ACC112 (cell line): ENCODE measurements at regions not wholly inside any gene's neighbourhood (a gene's known extent, or its start where the extent isn't known, plus 50 kb on each side); places are given as distances from the start of the nearest gene placed in this dataset.

Experiments used
- H2AFZ ChIP-seq: fragments of 200-600 bp; sonication (generic); one replicate; pipeline ENCODE4 v1.6.0; 2017; ENCODE audit warnings: antibody characterized with exemption, low read length; ENCODE audit not compliant: unreplicated experiment
- H3K27ac ChIP-seq: fragments of 200-600 bp; sonication (generic); 2 replicates; pipeline ENCODE4 v1.5.1; 2014; ENCODE audit warnings: low read depth, mild to moderate bottlenecking, antibody characterized with exemption, low read length, moderate library complexity
- H3K27me3 ChIP-seq: fragments of 200-600 bp; sonication (generic); 2 replicates; pipeline ENCODE4 v1.6.1; 2014; ENCODE audit warnings: mild to moderate bottlenecking, antibody characterized with exemption, low read length, moderate library complexity, mixed read lengths; ENCODE audit not compliant: insufficient read depth
- H3K36me3 ChIP-seq: fragments of 200-600 bp; sonication (generic); 2 replicates; pipeline ENCODE4 v1.6.1; 2016; ENCODE audit warnings: mild to moderate bottlenecking, antibody characterized with exemption, low read length, moderate library complexity, mixed read lengths; ENCODE audit not compliant: insufficient read depth
- H3K4me1 ChIP-seq: fragments of 200-600 bp; sonication (generic); one replicate; pipeline ENCODE4 v1.6.1; 2016; ENCODE audit warnings: low read length, mixed read lengths; ENCODE audit not compliant: insufficient read depth, unreplicated experiment, control insufficient read depth
- H3K4me3 ChIP-seq: fragments of 200-600 bp; sonication (generic); 2 replicates; pipeline ENCODE4 v1.5.1; 2014; ENCODE audit warnings: mild to moderate bottlenecking, low read depth, low read length
- H3K79me2 ChIP-seq: fragments of 200-600 bp; sonication (generic); one replicate; pipeline ENCODE4 v1.6.0; 2016; ENCODE audit warnings: low read length; ENCODE audit not compliant: control insufficient read depth, unreplicated experiment, insufficient read depth

DNA sequence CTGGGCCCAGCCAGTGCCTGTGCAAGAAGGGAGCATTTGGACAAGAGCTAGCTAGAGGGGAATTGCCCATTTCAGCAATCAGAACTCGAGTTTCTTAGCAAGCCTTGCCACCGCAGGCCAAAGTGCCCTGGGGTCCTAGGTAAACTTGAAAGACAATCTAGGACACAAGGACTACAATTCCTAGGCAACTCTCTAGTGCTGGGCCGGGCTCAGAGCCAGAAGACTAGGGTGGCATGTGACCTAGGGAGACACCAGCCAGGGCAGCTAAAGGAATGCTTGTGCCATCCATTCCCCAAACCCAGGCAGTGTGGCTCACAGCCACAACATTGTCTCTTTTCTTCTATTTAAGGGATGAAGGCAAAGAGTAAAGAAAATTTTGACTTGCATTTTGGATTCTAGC, 205.0 kb downstream of the BMP4 start:
- Histone ChIP-seq H2AFZ (no peak overlapping the region), H3K27me3 (no peaks in the 10 kb centered on the region), H3K79me2 (no peaks in the 10 kb centered on the region), H3K27ac (no peak overlapping the region), H3K4me1 (no peaks in the 10 kb centered on the region), H3K4me3 (no peak overlapping the region), H3K36me3 (no peaks in the 10 kb centered on the region)

DNA sequence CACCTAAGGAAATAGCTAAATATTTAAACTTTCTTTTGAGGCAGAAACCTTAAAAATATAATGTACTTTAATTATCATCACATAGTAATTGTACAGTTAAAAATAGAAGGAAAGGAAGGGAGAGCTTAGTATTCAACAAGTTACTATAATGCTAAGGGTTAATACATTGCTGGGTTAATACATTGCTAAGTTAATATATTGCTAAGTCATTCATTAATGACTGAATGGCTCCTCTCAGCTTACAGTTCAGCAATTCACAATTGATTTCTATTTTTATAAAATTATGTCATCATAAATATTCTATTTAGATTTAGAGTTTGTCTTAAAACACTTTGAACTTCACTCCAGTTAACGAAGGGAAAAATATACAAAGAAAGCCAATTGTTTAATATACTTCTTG, 207.9 kb downstream of the BMP4 start:
- Histone ChIP-seq H3K27me3 (0 out of 2 replicates have a peak, but pooled peaks cover 7% of the 10 kb centered on the region), H3K4me1 (no peaks in the 10 kb centered on the region), H3K4me3 (no peak overlapping the region), H3K27ac (no peak overlapping the region), H2AFZ (no peak overlapping the region), H3K36me3 (no peaks in the 10 kb centered on the region), H3K79me2 (no peaks in the 10 kb centered on the region)

DNA sequence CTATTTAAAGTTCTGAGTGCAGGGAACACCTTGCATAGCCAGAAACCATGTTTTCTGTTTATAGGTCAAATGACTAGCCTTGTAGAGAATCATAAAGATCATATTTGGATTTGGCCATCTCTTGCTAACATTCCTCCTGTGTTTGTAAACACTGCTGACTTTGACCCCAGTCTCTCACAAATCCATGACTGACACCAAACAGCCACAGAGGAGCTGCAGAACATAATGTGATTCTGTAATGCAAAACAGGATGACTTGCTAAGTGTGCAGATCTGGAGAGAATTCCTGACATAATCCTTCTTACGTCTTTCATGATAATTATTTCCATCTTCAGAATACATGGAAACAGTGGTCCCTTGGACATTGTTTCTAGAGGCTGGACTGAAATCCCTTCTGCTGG, 211.8 kb downstream of the BMP4 start:
- Histone ChIP-seq H3K36me3 (no peaks in the 10 kb centered on the region), H3K4me1 (no peaks in the 10 kb centered on the region), H3K27ac (no peak overlapping the region), H3K27me3 (0 out of 2 replicates have a peak, but pooled peaks cover 11% of the 10 kb centered on the region), H3K4me3 (no peak overlapping the region), H3K79me2 (no peaks in the 10 kb centered on the region), H2AFZ (no peak overlapping the region)

DNA sequence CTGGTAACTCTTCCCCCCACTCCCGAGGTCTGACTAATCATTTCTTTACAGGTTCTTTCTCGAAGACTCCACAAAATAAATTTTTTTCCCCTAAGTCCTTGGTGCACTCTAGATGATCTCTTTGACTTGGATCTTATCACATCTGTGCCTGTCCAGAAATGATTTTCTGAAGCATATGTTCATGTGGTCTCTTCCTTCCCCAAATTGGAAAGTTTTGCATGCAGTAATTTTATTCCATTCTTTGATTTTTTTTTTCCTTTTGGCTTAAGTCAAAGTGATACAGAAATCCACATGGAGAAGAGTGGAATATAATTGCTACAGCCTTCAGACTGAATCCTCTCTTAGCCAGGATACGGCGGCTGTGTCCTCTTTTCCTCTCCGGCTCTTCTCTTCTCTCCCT, 213.3 kb downstream of the BMP4 start:
- Histone ChIP-seq H3K79me2 (no peaks in the 10 kb centered on the region), H3K36me3 (no peaks in the 10 kb centered on the region), H3K27me3 (0 out of 2 replicates have a peak, but pooled peaks cover 11% of the 10 kb centered on the region), H3K27ac (no peak overlapping the region), H2AFZ (no peak overlapping the region), H3K4me1 (no peaks in the 10 kb centered on the region), H3K4me3 (no peak overlapping the region)

DNA sequence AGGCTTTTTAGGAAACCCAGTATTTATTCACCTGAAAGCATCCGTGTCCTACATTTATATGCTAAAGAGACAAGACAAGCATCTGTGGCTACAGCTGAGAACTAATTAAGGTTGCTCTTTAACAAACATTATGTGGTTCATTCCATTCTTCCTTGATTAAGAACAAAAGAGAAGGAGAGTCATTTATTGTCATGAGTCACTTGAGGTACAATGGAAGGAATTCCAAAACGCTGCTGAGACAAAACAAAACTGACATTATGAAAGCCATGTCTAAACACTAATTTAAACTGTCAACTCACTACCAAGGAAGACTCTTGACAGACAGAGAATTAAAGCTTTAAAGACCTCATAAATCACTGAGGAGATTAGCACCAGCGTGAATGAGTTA, 214.4 kb downstream of the BMP4 start:
- Histone ChIP-seq H3K4me3 (no peak overlapping the region), H3K27ac (no peak overlapping the region), H3K36me3 (no peaks in the 10 kb centered on the region), H2AFZ (no peak overlapping the region), H3K4me1 (no peaks in the 10 kb centered on the region), H3K79me2 (no peaks in the 10 kb centered on the region), H3K27me3 (0 out of 2 replicates have a peak, but pooled peaks cover 11% of the 10 kb centered on the region)

DNA sequence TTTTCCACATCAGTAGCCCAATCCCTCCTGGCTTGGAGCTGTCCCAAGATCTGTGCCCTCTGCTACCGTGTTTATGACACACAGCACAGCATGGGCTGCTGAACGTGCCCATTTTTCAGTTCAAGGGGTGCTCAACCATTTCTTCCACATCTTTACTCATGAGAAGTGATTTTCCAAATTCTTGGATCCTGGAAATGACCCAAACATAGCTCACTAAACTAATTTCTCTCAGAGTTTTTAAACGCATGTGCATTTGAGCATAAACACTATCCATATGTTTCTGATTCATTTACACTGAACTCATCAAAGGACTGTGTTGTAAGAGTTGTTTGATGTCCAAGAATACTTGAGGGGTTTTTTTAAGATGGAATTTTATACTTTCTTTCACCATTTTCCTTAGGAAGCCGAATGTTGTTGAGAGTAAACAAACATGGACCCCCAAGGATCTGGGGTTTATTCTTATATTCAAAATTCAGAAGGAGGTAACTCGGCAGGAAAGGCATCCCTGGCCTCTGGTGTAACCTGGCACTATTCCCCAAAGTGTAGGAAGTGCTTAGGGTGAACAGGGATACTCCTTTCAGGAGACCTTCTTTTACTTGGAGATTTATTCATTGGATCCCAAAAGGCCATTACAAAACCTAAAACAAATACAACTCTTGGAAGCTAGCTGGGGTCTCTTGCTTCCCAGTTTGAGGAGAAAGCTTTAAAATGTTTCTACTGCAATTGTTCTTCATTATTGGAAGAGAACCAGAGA, 215.0 kb downstream of the BMP4 start:
- H3K4me3 ChIP-seq = no peak overlapping the region
- H3K36me3 ChIP-seq = no peaks in the 10 kb centered on the region
- no peak overlapping the region for H3K27ac ChIP-seq
- no peaks in the 10 kb centered on the region for H3K79me2 ChIP-seq
- H2AFZ ChIP-seq = no peak overlapping the region
- H3K27me3 ChIP-seq = 0 out of 2 replicates have a peak, but pooled peaks cover 11% of the 10 kb centered on the region
- no peaks in the 10 kb centered on the region for H3K4me1 ChIP-seq

DNA sequence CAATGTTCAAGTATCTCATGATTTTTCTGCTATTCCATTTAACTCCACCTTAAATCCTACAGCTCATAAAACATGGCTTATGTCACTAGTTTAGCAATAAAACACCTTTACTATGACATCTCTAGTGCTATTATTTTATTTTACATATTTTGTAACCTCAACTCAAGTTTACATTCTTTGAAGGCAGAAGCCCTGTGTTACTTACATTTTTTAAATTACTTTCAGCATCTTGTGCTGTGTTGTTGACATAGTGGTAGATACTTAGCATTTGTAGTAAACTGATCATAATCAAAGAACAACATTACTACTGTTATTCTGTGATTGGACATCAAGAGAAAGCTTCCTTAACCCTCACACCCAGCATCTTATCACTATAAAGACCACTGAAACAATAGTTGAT, 216.1 kb downstream of the BMP4 start:
- no peaks in the 10 kb centered on the region for H3K36me3 ChIP-seq
- H3K27ac ChIP-seq = no peak overlapping the region

DNA sequence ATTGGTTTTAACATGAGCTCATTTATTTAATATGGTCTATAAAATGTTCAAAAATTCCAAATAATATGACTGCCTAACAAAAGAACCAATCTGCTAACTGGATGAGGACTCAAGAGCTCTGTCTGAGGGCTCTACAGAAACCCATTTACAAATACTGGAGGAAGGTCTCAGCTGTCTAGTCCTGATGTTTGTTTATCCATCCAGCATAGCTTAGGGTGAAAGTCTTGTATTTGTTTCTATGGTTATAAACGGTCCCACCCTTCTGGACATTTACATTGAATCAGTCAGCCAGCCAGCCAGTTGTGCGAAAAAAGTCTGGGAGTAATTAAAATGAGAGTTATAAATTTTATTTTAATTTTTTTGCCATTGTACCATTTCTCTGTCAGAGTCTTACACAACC, 220.7 kb downstream of the BMP4 start:
- H3K36me3 ChIP-seq = no peaks in the 10 kb centered on the region
- no peak overlapping the region for H3K4me3 ChIP-seq
- H3K4me1 ChIP-seq = no peaks in the 10 kb centered on the region
- no peaks in the 10 kb centered on the region for H3K79me2 ChIP-seq
- H2AFZ ChIP-seq = no peak overlapping the region
- 0 out of 2 replicates have a peak, but pooled peaks cover 6% of the 10 kb centered on the region for H3K27me3 ChIP-seq
- no peak overlapping the region for H3K27ac ChIP-seq

More for the DNA sequence above, 216.1 kb downstream of the BMP4 start:
- Histone ChIP-seq H3K79me2 (no peaks in the 10 kb centered on the region), H3K27me3 (0 out of 2 replicates have a peak, but pooled peaks cover 11% of the 10 kb centered on the region), H3K4me1 (no peaks in the 10 kb centered on the region), H3K4me3 (no peak overlapping the region), H2AFZ (no peak overlapping the region)

DNA sequence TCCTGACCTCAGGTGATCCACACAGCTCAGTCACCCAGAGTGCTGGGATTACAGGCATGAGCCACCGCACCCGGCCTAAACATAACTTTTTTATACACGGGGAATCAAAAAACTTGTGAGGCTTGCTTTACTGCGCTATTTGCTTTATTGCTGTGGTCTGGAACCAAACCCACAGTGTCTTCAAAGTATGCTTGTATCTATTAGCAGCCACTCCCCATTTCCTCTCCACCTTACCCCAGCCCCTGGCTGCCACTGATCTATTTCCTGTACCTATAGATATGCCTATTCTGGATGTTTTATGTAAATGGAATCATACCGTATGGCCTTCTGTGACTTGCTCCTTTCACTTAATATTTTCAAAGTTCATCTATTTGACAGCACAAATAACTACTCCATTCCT, 233.4 kb downstream of the BMP4 start:
- H3K4me1 ChIP-seq = no peaks in the 10 kb centered on the region
- H2AFZ ChIP-seq = no peak overlapping the region
- H3K4me3 ChIP-seq = no peak overlapping the region
- H3K36me3 ChIP-seq = no peaks in the 10 kb centered on the region
- H3K27ac ChIP-seq = no peak overlapping the region
- no peaks in the 10 kb centered on the region for H3K79me2 ChIP-seq
- H3K27me3 ChIP-seq = no peaks in the 10 kb centered on the region

DNA sequence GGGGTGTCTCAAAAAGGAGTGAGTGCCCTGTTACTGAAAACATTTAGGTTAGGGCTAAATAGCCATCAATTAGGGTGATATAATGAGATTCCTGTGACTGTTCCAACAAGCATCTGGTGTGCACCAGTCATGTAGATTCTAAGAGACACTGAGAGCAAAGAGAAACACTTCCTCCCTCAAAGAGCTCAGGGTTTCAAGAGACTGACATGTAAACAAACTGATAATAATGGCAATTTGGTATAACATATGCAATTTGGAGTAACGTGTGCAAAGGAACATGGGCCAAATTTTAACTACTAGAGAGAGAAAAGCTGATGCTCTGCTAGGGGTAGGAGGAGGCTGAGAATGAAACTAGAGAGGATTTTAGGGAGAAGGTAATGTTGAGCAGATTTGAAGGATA, 237.1 kb downstream of the BMP4 start:
- Histone ChIP-seq H3K27me3 (no peaks in the 10 kb centered on the region), H3K36me3 (no peaks in the 10 kb centered on the region), H3K4me1 (peaks cover 19% of the 10 kb centered on the region), H2AFZ (no peak overlapping the region), H3K79me2 (no peaks in the 10 kb centered on the region), H3K27ac (no peak overlapping the region), H3K4me3 (no peak overlapping the region)

DNA sequence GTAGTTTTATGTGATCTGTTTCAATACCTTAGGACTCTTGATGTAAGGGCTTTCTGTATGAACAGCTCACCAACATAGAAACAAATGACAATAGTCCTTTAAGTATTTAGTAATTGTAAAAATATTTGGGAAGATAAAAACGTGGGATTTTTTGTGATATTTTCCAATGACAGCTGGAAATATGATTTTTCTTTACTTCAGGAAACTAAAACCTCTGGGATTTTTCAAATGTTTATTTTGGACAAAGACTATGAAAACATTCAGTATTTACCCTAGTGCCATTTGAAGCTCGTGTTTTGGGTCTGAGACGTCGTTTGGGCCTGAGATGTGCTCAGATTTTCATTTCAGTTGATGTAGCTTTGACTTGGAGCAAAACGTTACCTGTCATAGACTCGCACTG, 240.0 kb downstream of the BMP4 start:
- no peak overlapping the region for H2AFZ ChIP-seq

More for the DNA sequence above, 240.0 kb downstream of the BMP4 start:
- H3K27ac ChIP-seq = no peak overlapping the region
- no peaks in the 10 kb centered on the region for H3K27me3 ChIP-seq
- no peak overlapping the region for H3K4me3 ChIP-seq
- no peaks in the 10 kb centered on the region for H3K36me3 ChIP-seq
- H3K4me1 ChIP-seq = peaks cover 19% of the 10 kb centered on the region
- no peaks in the 10 kb centered on the region for H3K79me2 ChIP-seq
